GM19240 (cell line): ENCODE measurements at regions not wholly inside any gene's neighbourhood (a gene's known extent, or its start where the extent isn't known, plus 50 kb on each side); places are given as distances from the start of the nearest gene placed in this dataset.
"Not testable (repeated sequence)": the region's sequence is repeated elsewhere in the genome, so short reads cannot be mapped to it uniquely, and the experiment has no call there.

Experiments
- DNase-seq: peaks from one replicate; pipeline ENCODE4 v3.0.0; 2011; ENCODE audit warnings: low spot score; ENCODE audit not compliant: insufficient read length

DNA sequence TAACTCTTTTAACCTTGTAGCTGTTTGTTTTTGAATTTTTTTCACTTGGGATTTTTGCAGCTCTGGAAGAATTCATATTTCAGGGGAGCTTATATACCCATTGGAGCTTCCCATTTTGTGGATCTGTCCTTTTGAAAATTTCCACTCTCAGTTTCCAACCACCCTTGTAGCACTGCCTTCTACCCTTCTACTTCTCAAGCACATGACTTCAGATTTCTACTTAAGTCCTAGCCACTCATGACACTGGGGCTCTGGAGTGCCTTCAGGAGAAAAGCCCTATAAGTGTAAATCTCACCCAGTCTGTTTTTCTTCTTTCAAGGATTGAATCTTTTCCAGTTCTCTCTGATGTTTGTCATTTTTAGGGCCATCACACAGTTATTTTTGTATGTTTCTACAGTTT lies 283.7 kb upstream of the KCNH7 start:
- no peak for DNase-seq

DNA sequence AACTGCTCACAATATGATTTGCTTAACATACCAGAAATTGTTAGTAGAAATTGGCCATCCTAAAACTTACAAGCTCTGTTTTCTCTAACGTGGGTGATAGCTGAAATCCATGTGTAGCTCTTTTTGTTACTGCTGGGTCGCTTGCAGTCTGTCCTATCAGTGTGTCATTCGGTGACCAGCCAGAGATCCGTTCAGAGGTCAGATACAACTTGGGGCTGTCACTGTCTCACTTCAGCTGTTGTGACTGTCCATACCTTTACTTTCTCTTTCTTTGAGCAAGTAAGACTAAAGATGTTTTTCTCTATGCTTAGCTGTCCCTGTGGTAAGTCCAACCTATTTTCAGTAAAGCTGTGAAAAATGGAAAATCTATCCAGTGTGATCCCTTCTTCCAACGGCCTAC lies 282.9 kb upstream of the KCNH7 start:
- no peak for DNase-seq

DNA sequence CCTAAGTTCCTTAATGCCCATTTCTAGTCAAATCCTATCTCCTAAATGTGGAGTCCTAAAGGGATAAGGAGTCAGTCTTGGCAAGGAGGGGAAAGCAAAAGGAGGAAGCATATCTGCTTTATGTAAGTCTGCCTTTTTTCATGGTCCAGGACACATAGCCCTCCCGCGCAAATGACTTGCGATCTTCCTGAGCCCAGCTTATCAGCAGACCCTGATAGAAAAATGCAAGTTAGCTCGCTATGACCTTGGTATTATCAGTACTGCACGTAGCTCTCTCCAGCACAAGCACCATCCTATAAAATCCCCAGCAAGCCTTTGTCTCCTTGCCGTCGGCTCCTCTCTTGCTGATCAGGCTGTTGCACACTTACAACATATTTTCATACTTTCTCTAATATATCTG lies 281.4 kb upstream of the KCNH7 start:
- no peak for DNase-seq

DNA sequence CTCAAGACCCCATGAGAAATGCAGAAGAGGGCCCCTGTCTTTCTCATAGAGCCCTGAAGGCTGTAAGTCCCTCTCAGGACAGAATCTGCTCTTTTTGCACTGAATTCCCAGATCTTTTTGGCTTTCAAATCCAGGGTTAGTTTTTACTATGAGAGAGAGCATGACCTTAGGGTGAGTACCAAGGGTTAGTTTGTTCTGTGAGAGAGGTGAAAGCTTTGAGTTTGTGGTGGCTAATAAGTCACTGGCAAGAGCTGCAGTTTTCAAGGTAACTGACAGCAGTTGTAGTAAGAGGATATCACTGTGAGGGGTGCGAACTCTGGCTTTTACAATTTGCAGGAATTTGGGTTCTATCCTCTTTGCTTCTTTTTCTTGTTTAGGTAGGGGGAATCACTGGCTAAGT lies 248.4 kb upstream of the KCNH7 start:
- DNase-seq = no peak

DNA sequence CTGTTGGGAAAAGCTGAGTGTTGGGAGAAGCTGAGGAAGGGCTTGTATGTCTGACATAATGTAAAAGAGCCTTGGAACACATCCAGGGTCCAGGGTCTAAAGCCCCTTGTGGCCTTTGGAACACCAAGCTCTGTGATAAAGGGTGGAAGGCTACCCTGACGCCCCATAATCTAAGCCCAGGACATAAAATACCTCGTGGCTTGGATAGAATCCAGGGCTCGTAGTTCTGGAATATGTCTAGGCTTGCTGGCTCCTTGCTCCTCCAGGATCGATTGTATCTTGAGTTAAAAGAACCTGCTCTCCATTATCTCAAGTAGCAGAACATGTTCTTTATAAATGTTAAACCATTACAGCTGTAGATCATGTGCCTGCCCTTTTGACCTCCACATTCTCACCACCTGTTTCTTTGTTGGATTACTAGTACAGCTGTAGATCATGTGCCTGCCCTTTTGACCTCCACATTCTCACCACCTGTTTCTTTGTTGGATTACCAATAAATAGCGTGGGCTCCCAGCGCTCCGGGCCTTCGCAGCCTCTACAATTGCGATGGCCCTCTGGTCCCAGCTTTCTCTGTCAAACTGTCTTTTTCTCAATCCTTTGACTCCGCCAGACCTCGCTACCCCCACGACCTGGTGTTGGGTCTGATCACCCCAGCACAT lies 246.9 kb upstream of the KCNH7 start:
- DNase-seq = not testable (repeated sequence)

DNA sequence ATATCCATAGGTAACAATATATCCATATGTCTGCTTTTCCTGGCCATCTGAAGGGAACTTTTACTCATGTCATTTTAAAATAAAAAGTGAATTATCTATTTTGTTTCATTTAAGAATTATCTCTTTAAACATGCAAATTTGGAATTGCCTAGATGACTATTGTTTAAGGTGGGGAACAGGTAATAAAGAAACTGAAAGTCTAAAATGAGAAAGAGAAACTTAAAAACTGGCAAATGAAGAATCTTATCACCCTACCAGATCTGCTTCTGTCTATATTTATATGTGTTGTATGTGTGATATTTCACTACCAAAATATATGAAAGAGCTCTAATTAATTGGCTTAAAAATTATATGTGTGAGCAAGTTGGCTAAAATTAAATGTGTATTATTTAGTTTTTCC lies 243.2 kb upstream of the KCNH7 start:
- no peak for DNase-seq

DNA sequence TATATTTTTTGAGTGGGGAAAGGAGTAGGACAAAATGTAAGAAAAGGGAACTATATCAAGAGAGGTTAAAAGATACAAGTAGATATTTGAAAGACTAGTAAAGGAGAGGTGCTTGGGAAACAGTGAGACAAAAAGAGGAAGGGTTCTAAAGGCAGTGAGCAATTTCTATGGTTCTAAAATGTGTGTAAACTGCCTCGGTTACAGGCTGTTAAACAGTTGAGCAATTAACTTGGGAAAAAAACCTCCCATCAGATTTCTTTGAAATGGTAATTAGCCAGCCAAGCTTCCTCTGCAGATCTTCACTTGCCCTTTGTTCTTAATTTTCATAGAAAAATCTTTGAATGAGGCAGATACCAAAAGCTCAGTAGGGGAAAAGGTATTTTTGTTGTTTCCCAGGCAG lies 238.7 kb upstream of the KCNH7 start:
- no peak for DNase-seq

DNA sequence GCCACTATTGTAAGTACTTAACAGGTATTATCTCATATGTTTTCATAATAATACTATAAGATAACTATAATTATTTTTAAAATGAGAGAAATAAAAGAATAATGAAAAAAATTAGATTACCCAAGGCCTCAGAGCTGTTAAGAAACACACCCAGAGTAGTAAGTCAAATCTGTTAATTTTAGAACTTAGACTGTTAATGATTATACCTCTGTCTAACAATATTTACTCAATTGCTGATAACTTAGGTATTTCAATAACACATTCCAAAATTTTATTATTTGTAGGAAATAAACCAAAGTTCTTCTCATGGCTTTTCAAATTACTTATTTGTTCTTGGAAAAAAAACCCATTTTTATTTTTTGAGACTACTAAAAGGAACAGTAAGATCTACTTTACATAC lies 227.5 kb upstream of the KCNH7 start:
- no peak for DNase-seq

DNA sequence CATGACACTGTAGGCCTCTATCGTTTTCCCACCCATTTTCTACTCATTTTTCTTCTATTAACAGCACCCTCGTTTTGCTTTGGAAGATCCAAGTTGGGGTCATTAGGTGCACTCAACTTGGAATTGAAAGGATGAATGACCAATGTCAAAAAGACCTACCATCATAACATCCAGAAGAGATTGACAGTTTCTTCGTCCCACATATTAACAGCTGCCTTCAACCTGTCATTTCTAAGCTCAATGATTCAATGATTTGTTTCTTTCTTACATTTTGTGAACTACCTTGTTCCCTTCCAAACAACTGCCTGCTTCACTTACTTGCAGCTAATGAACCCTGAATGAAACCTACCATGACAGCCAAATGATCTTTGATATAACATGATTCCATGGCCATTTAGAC lies 224.0 kb upstream of the KCNH7 start:
- DNase-seq = no peak

DNA sequence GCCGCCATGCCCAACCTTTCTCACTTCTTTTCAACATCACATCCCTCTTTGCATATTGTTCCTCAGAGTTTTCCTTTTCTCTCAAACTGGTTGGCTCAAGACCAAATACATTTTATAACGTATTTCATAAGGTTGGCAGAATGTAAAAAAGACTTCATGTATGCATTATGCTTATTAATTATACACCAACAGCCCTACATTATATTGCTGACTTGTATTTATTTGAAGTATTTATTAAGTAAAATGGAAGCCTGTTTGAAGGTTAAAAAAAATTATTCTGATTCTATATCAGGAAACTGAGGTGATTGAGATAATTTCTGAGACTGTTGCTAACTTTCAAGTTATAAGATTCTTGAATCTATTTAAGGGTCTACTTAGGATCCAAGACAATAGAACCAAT lies 208.0 kb upstream of the KCNH7 start:
- DNase-seq = no peak

DNA sequence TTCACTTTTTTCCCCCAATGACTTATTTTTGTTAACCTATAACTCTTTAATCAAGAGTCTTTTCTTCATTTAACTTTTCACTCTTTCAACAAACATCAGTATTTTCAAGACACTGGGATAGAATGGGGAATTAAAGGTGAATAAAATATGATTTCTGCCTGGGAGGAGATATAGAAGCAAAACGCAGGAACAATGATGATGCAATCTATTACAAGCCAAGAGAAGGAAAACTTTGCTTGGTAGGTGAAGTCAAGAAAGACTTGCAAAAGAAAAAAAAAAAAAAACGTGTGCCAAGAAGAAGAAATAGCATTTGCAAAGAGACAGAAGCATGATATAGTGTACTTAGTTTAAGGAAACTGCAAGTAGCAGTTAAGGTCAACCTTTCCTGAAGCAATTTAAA lies 207.3 kb upstream of the KCNH7 start:
- DNase-seq = no peak

DNA sequence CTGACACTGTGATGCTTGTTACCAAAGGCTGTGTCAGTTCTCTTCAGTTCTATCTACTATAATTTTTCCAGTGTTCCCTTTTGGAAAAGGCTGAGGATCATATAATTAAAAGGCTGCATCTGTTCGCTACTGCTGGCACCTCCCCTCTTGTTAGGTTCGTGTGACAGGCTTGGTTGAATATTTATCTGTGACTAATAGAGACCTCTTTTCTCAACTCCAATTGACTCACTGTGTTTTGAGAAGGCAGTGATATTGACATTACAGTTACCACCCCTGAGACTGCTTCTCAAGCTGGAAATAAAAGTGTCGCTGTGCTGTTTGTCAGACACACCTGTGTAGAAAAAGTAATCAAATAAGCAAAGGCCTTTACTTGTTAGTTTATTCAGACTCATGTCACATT lies 205.5 kb upstream of the KCNH7 start:
- DNase-seq = no peak

DNA sequence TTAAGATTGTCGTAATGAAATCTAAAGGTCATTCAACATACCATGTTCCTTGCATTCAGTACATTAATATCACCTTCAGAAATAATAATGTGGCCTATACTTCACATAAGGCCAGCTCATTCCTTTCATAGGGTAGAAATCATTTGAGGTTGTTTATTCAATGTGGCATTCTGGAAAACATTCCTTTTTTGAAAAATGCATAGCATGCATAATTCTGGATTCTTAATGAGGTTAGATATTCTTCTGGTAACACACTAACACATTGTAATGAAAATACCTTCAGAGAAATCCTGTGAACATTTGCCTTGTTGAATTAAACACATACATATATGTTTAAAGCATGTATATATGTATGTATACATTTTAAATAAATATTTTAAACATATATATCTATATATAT lies 204.6 kb upstream of the KCNH7 start:
- DNase-seq = no peak

DNA sequence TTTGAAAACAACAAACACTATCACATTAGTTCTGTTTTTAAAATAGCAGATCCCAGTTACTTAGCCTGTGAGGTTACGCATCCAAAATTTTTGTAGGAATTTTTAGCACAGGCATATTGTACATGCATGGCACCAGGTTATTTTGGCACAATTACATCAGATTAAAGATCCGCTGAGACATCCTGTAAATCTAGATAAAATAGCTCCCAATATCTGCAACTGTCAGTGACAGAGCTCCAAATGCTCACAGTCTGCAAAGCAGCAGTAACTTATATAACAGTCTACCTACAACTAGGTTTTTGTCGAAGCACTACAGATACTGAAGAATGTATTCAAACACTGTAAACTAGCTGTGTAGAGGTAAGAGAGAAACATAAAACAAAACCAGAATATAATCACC lies 200.7 kb upstream of the KCNH7 start:
- DNase-seq = no peak

DNA sequence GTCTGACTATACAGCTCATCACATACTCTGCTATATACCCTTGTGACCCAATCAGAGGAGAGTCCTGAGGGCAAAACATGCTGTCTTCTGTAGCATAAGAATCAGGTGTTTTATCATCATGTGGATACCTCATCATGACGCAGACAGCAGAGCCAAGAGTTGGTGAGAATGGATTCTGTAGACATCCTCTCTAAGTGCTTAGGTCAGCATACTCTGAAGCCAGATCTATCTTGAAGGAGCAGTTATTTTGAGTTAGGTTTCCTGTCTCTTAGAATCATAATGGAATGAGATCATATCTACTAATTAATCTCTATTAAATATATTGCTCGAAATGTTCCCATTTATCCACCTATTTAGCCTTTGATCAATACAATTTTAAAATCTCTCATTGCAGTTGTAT lies 190.2 kb upstream of the KCNH7 start:
- DNase-seq = no peak

DNA sequence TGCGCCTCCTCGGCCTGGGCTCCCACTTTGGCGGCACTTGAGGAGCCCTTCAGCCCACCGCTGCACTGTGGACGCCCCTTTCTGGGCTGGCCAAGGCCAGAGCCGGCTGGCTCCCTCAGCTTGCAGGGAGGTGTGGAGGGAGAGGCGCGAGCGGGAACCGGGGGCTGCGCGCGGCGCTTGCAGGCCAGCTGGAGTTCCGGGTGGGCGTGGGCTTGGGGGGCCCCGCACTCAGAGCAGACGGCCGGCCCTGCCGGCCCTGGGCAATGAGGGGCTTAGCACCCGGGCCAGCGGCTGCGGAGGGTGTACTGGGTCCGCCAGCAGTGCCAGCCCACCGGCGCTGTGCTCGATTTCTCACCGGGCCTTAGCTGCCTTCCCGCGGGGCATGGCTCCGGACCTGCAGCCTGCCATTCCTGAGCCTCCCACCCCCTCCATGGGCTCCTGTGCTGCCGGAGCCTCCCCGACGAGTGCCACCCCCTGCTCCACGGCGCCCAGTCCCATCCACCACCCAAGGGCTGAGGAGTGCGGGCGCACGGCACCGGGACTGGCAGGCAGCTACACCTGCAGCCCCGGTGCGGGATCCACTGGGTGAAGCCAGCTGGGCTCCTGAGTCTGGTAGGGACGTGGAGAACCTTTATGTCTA lies 187.7 kb upstream of the KCNH7 start:
- not testable (repeated sequence) for DNase-seq

DNA sequence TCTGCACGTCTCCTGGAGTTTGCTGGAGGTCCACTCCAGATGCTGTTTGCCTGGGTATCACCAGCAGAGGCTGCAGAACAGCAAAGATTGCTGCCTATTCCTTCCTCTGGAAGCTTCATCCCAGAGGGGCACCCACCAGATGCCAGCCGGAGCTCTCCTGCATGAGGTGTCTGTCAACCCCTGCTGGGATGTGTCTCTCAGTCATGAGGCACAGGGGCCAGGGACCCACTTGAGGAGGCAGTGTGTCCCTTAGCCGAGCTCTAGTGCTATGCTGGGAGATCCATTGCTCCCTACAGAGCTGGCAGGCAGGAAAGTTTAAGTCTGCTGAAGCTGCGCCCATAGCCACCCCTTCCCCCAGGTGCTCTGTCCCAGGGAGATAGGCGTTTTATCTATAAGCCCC lies 178.3 kb upstream of the KCNH7 start:
- DNase-seq = not testable (repeated sequence)

DNA sequence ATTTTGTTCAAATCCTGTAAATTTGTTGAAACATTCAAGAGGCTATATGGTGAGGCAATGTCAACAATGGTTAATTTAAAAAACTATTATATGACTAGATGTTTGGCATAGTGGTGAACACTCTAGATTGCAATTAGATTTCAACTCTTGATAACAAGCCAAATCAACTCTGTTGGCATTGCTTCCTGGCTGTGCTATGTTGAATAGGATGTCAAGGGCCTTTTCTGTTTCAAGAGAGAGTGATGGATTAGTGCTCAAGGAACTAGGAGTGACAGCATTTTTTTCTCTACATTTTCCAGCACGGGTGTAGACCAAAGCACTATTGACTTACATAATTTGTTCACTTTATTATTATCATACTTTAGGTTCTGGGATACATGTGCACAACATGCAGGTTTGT lies 172.4 kb upstream of the KCNH7 start:
- DNase-seq = no peak

DNA sequence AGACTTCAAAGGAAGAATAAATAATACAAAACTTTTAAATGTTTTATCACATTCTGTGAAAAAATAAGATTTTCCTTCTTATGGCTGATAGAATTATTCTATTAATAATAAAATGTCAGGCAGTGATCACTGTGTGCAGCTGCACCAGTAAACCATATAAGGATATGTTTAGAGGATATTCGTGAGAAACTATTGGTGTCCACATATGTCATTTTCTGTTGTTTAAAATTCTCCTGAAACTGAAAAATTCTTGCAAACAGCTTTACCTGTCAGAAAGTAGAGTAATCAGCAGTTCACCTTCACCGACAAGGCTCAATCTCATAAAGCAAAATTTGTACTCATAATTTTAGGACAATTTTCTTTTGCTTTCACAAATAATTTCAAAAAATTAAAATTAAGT lies 170.1 kb upstream of the KCNH7 start:
- DNase-seq = no peak

DNA sequence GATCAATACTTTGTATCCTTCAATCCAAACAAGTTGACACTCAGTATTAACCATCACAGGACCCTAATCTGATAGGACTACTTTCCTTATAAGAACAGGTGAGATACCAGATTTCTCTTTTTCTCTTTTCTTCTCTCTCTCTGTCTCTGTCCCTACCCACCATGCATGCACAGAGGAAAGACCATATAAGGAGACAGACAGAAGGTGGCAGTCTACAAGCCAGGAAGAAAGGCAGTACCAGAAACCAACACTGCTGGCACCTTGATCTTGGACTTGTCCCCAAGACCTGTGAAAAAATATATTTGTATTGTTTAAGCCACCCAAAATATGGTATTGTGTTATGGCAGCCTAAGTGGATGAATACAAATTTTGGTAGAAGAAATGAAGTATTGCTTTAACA lies 156.2 kb upstream of the KCNH7 start:
- no peak for DNase-seq

DNA sequence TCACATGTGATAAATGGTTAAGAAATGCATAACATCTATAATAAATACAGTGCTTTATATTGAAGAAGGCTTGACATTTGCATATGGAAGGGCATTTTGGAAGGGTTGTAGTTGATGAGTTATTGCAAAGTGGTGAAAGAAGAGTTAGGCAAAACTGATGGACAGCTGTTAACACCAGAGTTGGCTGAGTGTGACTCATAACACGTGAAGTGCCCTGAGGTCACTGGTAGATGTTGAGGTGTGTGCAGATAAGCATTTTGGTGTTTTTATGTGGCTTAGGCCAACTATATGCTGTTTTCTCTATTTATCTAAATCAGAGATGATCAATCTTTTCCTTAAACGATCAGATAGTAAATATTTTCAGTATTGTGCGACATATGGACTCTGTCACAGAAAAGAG lies 154.3 kb upstream of the KCNH7 start:
- DNase-seq = no peak

DNA sequence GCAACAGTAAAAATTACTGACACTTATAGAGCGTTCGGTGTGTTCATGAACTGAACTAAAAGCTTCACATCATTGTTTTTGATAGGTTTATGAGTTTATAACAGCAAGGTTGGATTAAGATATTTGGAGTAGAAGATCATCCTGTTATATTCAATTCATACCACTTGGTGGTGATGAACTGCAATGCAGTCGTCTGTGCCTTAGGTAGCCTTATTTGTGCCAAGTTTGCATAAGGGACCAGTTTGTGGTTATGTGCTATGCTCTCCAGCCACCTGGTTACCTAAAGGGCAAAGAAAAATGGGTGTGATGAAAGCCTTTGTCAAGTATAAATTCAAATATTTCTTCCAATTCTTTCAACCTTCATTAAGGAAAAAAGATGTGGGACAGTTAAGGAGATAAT lies 150.9 kb upstream of the KCNH7 start:
- DNase-seq = no peak

DNA sequence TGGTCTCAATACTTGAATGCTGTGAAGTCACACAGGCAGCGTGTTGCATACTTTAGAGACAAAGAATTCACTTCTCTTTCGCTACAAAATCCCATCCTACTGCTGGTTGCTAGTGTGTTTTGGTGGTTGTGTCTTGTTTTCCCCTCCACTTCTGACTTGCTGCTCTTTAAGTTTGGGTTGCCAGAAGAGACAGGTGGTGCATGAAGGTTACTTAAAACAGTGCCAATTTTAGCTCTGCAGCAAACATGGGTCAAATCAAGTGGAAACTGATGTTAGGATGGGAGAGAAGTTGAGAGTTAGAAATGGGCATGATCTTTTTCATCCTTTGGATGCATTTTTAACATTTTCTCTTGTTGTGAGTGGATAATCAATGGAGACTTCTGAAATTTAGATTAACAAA lies 136.2 kb upstream of the KCNH7 start:
- no peak for DNase-seq

DNA sequence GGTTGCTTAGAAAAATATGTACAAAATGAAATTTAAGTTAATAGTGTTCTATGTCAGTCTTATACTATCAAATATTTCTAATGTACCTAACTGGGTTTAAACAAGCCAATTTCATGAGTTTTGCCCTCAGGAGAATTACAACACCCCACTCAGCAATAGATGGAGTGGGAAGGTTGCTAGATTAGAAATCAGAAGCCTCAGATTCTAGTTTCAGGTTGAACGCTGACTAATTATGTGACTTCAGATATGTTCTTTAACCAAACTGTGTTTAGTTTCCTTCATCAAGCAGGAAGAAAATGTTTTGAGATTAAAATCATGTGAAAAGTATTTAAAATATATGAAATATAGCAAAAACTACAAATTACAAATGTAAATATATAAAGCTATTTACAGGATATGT lies 133.8 kb upstream of the KCNH7 start:
- no peak for DNase-seq
